ENCODE measurements at regions not wholly inside any gene's neighbourhood (a gene's known extent, or its start where the extent isn't known, plus 50 kb on each side); places are given as distances from the start of the nearest gene placed in this dataset.
A peak's percentile ranks its signal among the peaks of the same experiment; 100 is the strongest.

DNA sequence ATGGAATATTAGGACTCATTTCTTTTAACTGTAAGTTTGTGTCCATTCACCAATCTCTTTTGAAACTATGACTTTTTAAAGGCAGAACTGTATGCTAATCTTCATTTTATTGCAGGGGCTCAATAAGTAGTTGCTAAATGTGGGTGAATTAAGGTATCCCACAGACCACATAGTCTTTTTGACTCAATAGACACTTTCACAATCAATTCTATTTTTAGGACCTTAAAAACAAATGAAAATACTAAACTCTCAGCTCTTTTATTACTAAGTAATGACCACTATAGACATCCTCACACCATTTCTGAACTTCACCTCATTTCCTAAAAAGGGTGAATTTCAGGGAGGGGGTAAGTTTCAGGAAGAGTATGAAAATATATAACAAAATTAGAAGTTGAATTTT is 106.8 kb upstream of the BEND6 start (continued):
- TF ChIP-seq, protein P1, sequence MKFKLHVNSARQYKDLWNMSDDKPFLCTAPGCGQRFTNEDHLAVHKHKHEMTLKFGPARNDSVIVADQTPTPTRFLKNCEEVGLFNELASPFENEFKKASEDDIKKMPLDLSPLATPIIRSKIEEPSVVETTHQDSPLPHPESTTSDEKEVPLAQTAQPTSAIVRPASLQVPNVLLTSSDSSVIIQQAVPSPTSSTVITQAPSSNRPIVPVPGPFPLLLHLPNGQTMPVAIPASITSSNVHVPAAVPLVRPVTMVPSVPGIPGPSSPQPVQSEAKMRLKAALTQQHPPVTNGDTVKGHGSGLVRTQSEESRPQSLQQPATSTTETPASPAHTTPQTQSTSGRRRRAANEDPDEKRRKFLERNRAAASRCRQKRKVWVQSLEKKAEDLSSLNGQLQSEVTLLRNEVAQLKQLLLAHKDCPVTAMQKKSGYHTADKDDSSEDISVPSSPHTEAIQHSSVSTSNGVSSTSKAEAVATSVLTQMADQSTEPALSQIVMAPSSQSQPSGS (IDR thresholded peaks at IDR 0.05; ENCODE audit: low read length): peak; percentile 74
- TF ChIP-seq, protein P2, sequence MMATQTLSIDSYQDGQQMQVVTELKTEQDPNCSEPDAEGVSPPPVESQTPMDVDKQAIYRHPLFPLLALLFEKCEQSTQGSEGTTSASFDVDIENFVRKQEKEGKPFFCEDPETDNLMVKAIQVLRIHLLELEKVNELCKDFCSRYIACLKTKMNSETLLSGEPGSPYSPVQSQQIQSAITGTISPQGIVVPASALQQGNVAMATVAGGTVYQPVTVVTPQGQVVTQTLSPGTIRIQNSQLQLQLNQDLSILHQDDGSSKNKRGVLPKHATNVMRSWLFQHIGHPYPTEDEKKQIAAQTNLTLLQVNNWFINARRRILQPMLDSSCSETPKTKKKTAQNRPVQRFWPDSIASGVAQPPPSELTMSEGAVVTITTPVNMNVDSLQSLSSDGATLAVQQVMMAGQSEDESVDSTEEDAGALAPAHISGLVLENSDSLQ (IDR thresholded peaks at IDR 0.05): no peak
- TF ChIP-seq ZNF217 (IDR thresholded peaks at IDR 0.05): no peak
- peak; percentile 81 for TF ChIP-seq JUNB (IDR thresholded peaks at IDR 0.05)
- TF ChIP-seq CBFB (IDR thresholded peaks at IDR 0.05; ENCODE audit: low read depth): peak; percentile 50; the same call in 1 of the 2 replicates
- no peak for TF ChIP-seq POLR2AphosphoS5 (IDR thresholded peaks at IDR 0.05; ENCODE audit: low read length)
- TF ChIP-seq YY1 (IDR thresholded peaks at IDR 0.05; ENCODE audit: low read depth, low read length): no peak
- TF ChIP-seq, protein P3, sequence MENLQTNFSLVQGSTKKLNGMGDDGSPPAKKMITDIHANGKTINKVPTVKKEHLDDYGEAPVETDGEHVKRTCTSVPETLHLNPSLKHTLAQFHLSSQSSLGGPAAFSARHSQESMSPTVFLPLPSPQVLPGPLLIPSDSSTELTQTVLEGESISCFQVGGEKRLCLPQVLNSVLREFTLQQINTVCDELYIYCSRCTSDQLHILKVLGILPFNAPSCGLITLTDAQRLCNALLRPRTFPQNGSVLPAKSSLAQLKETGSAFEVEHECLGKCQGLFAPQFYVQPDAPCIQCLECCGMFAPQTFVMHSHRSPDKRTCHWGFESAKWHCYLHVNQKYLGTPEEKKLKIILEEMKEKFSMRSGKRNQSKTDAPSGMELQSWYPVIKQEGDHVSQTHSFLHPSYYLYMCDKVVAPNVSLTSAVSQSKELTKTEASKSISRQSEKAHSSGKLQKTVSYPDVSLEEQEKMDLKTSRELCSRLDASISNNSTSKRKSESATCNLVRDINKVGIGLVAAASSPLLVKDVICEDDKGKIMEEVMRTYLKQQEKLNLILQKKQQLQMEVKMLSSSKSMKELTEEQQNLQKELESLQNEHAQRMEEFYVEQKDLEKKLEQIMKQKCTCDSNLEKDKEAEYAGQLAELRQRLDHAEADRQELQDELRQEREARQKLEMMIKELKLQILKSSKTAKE (IDR thresholded peaks at IDR 0.05; ENCODE audit: low read depth, poor library complexity, severe bottlenecking): peak; percentile 64
- TF ChIP-seq ESRRA (IDR thresholded peaks at IDR 0.05; ENCODE audit: low read length): no peak
- no peak for TF ChIP-seq SREBF2 (IDR thresholded peaks at IDR 0.05; ENCODE audit: low read length)
- TF ChIP-seq, protein P4, sequence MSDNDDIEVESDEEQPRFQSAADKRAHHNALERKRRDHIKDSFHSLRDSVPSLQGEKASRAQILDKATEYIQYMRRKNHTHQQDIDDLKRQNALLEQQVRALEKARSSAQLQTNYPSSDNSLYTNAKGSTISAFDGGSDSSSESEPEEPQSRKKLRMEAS (IDR thresholded peaks at IDR 0.05; ENCODE audit: low read depth, low read length): no peak
- no peak for TF ChIP-seq FOXK2 (IDR thresholded peaks at IDR 0.05)
- TF ChIP-seq RBBP5 (conservative IDR thresholded peaks at IDR 0.05): no peak
- TF ChIP-seq RCOR1 (conservative IDR thresholded peaks at IDR 0.05; ENCODE audit: low read depth, low read length): no peak
- TF ChIP-seq, protein P5, sequence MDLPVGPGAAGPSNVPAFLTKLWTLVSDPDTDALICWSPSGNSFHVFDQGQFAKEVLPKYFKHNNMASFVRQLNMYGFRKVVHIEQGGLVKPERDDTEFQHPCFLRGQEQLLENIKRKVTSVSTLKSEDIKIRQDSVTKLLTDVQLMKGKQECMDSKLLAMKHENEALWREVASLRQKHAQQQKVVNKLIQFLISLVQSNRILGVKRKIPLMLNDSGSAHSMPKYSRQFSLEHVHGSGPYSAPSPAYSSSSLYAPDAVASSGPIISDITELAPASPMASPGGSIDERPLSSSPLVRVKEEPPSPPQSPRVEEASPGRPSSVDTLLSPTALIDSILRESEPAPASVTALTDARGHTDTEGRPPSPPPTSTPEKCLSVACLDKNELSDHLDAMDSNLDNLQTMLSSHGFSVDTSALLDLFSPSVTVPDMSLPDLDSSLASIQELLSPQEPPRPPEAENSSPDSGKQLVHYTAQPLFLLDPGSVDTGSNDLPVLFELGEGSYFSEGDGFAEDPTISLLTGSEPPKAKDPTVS (IDR thresholded peaks at IDR 0.05; ENCODE audit: low read depth, low read length): no peak
- TF ChIP-seq MEF2B (IDR thresholded peaks at IDR 0.05; ENCODE audit: partially characterized antibody, poor library complexity, severe bottlenecking): peak; percentile 78
- peak; percentile 87 for TF ChIP-seq NFIC (IDR thresholded peaks at IDR 0.05; ENCODE audit: low read depth, low read length)
- no peak for TF ChIP-seq BHLHE40 (IDR thresholded peaks at IDR 0.05; ENCODE audit: borderline replicate concordance in 1 of 2, low read depth in 2 of 2, low read length in 1 of 2)
- no peak for TF ChIP-seq TBL1XR1 (IDR thresholded peaks at IDR 0.05; ENCODE audit: low read depth, low read length)
- peak; percentile 72; the same call in 1 of the 2 replicates for TF ChIP-seq MTA2 (IDR thresholded peaks at IDR 0.05; ENCODE audit: low read depth)
- no peak for TF ChIP-seq EED (IDR thresholded peaks at IDR 0.05; ENCODE audit: low read depth)
- TF ChIP-seq RUNX3 (IDR thresholded peaks at IDR 0.05; ENCODE audit: low read length): peak; percentile 91
- TF ChIP-seq ZBED1 (IDR thresholded peaks at IDR 0.05; ENCODE audit: borderline replicate concordance): 0 out of 2 replicates have a peak, but pooled peaks have one; percentile 21
- TF ChIP-seq RFX5 (IDR thresholded peaks at IDR 0.05; ENCODE audit: low read depth, low read length): no peak
- TF ChIP-seq, protein P6, sequence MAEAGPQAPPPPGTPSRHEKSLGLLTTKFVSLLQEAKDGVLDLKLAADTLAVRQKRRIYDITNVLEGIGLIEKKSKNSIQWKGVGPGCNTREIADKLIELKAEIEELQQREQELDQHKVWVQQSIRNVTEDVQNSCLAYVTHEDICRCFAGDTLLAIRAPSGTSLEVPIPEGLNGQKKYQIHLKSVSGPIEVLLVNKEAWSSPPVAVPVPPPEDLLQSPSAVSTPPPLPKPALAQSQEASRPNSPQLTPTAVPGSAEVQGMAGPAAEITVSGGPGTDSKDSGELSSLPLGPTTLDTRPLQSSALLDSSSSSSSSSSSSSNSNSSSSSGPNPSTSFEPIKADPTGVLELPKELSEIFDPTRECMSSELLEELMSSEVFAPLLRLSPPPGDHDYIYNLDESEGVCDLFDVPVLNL (IDR thresholded peaks at IDR 0.05; ENCODE audit: low read depth, low read length): no peak
- no peak for TF ChIP-seq SIX5 (IDR thresholded peaks at IDR 0.05; ENCODE audit: low read depth, low read length, severe bottlenecking)
